ENCODE measurements at regions not wholly inside any gene's neighbourhood (a gene's known extent, or its start where the extent isn't known, plus 50 kb on each side); places are given as distances from the start of the nearest gene placed in this dataset.

GRCh38 chr2:105158002-105158401 lies 83.5 kb upstream of the GPR45 start:
- TF ChIP-seq ZC3H10 (CRISPR knock-in tag; IDR thresholded peaks at IDR 0.05) = no peak
- no peak for TF ChIP-seq TOX (CRISPR knock-in tag; IDR thresholded peaks at IDR 0.05; ENCODE audit: borderline replicate concordance)
- TF ChIP-seq ZFP30 (CRISPR knock-in tag; IDR thresholded peaks at IDR 0.05) = no peak
- no peak for TF ChIP-seq PPARA (CRISPR knock-in tag; IDR thresholded peaks at IDR 0.05; ENCODE audit: borderline replicate concordance)
- no peak for TF ChIP-seq ISL1 (CRISPR knock-in tag; IDR thresholded peaks at IDR 0.05)
- no peak for TF ChIP-seq ZNF8 (CRISPR knock-in tag; IDR thresholded peaks at IDR 0.05)
- TF ChIP-seq OSR1 (CRISPR knock-in tag; IDR thresholded peaks at IDR 0.05) = no peak
- no peak for TF ChIP-seq GLIS3 (CRISPR knock-in tag; IDR thresholded peaks at IDR 0.05)
- no peak for TF ChIP-seq TSHZ2 (CRISPR knock-in tag; IDR thresholded peaks at IDR 0.05)
- TF ChIP-seq SNAI2 (CRISPR knock-in tag; IDR thresholded peaks at IDR 0.05) = no peak
- no peak for TF ChIP-seq TCF4 (CRISPR knock-in tag; IDR thresholded peaks at IDR 0.05; ENCODE audit: borderline replicate concordance)
- TF ChIP-seq ESRRG (CRISPR knock-in tag; IDR thresholded peaks at IDR 0.05) = no peak
- no peak for TF ChIP-seq ZFP3 (CRISPR knock-in tag; IDR thresholded peaks at IDR 0.05)
- no peak for ATAC-seq

GRCh38 chr2:105166688-105167087 lies 74.9 kb upstream of the GPR45 start:
- no peak for ATAC-seq
- TF ChIP-seq RARB (CRISPR knock-in tag; IDR thresholded peaks at IDR 0.05) = no peak
- no peak for TF ChIP-seq ZC3H10 (CRISPR knock-in tag; IDR thresholded peaks at IDR 0.05)
- no peak for TF ChIP-seq ISL1 (CRISPR knock-in tag; IDR thresholded peaks at IDR 0.05)
- no peak for TF ChIP-seq POU6F1 (CRISPR knock-in tag; IDR thresholded peaks at IDR 0.05; ENCODE audit: borderline replicate concordance, low read depth)
- TF ChIP-seq CSRNP3 (CRISPR knock-in tag; IDR thresholded peaks at IDR 0.05) = no peak
- TF ChIP-seq ARNTL (CRISPR knock-in tag; IDR thresholded peaks at IDR 0.05; ENCODE audit: borderline replicate concordance, low read depth) = no peak
- no peak for TF ChIP-seq ESRRG (CRISPR knock-in tag; IDR thresholded peaks at IDR 0.05)
- no peak for TF ChIP-seq PATZ1 (CRISPR knock-in tag; IDR thresholded peaks at IDR 0.05; ENCODE audit: borderline replicate concordance)

GRCh38 chr2:105168543-105168942 lies 73.0 kb upstream of the GPR45 start:
- ATAC-seq = no peak
- TF ChIP-seq RARB (CRISPR knock-in tag; IDR thresholded peaks at IDR 0.05) (no peak), ZFP30 (CRISPR knock-in tag; IDR thresholded peaks at IDR 0.05) (no peak), PPARA (CRISPR knock-in tag; IDR thresholded peaks at IDR 0.05; ENCODE audit: borderline replicate concordance) (no peak), PATZ1 (CRISPR knock-in tag; IDR thresholded peaks at IDR 0.05; ENCODE audit: borderline replicate concordance) (no peak), TSHZ2 (CRISPR knock-in tag; IDR thresholded peaks at IDR 0.05) (no peak), ISL1 (CRISPR knock-in tag; IDR thresholded peaks at IDR 0.05) (no peak), ZNF70 (CRISPR knock-in tag; IDR thresholded peaks at IDR 0.05) (no peak), CREB5 (CRISPR knock-in tag; IDR thresholded peaks at IDR 0.05; ENCODE audit: low read depth) (no peak), ZNF565 (CRISPR knock-in tag; conservative IDR thresholded peaks at IDR 0.05; ENCODE audit: low read depth) (no peak), POU6F1 (CRISPR knock-in tag; IDR thresholded peaks at IDR 0.05; ENCODE audit: borderline replicate concordance, low read depth) (no peak), CSDC2 (CRISPR knock-in tag; IDR thresholded peaks at IDR 0.05) (no peak), ARNTL (CRISPR knock-in tag; IDR thresholded peaks at IDR 0.05; ENCODE audit: borderline replicate concordance, low read depth) (no peak), SNAI2 (CRISPR knock-in tag; IDR thresholded peaks at IDR 0.05) (no peak), ZC3H10 (CRISPR knock-in tag; IDR thresholded peaks at IDR 0.05) (no peak)
